ENCODE measurements at regions not wholly inside any gene's neighbourhood (a gene's known extent, or its start where the extent isn't known, plus 50 kb on each side); places are given as distances from the start of the nearest gene placed in this dataset.

DNA sequence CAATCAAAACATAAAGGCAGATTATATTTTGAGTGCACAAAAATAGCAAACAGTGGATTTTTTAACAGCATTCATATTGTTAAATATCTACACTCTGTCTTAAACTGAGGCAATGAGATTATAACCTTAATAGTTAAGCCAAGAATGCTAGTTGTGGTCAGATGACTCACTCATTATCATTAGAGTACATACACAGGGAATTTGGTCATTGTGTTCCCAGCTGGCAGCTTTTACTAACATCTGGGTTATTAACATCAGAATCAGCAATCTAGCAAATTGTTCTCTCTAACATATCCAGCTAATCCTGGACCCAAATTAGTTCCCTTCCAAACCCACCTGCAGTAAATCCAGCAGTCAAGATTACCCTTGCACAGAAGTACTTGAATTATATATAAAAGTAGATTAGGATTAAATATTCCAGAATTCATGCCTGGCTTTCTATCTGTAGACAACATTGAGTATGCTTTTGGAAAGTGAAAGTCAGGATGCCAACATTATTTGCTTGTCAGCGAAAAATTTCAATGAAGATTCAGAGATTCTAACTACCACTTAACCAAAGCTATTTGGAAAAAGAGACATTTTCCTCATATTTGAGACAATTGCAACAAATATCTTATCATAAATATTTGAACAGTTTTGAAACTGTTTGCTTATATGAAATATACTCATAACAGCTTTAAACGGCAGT is 1035.6 kb upstream of the PHF14 start:
- no peak overlapping the region for H3K9ac ChIP-seq (ENCODE audit: low read depth, low read length)
- H2BK5ac ChIP-seq (ENCODE audit: low read depth, low read length, poor library complexity, severe bottlenecking), result no peak overlapping the region
- no TSS peak for BruUV-seq (replicated peaks)
- H3K4me3 ChIP-seq (ENCODE audit: insufficient read depth, low read depth, low read length), result no peak overlapping the region
- no peaks in the 10 kb centered on the region for H3K36me3 ChIP-seq (ENCODE audit: control insufficient read depth, insufficient read depth, low read length)
- no peak overlapping the region for H3K4me2 ChIP-seq (ENCODE audit: low read depth, low read length)
- H3K27me3 ChIP-seq (ENCODE audit: control insufficient read depth, insufficient read depth, low read length), result no peaks in the 10 kb centered on the region
- H3K23ac ChIP-seq (ENCODE audit: low read depth, low read length), result no peak overlapping the region
- in situ Hi-C loops (cut with MboI; ENCODE audit: low sequenced_read_pairs) (no loop called here), intact Hi-C loops (cut with micrococcal nuclease) (no loop called here), dilution Hi-C loops (cut with HindIII; ENCODE audit: low sequenced_read_pairs, unreplicated experiment) (no loop called here)
- H3K9me3 ChIP-seq (ENCODE audit: control insufficient read depth, insufficient read depth, low read length), result no peaks in the 10 kb centered on the region
- H4K5ac ChIP-seq (ENCODE audit: low read depth, low read length), result no peak overlapping the region
- TF ChIP-seq FOS (IDR thresholded peaks at IDR 0.05; ENCODE audit: low read depth, low read length) (no peak), MXI1 (IDR thresholded peaks at IDR 0.05; ENCODE audit: borderline replicate concordance, low read depth, low read length) (no peak), CEBPB (IDR thresholded peaks at IDR 0.05; ENCODE audit: low read depth, low read length) (no peak), MAFK (IDR thresholded peaks at IDR 0.05; ENCODE audit: low read depth, low read length) (peak; percentile 39; the same call in 1 of the 2 replicates), SMC3 (IDR thresholded peaks at IDR 0.05; ENCODE audit: low read depth, low read length) (no peak), CHD1 (IDR thresholded peaks at IDR 0.05; ENCODE audit: low read depth, low read length) (no peak), NFE2L2 (IDR thresholded peaks at IDR 0.05; ENCODE audit: low read depth, low read length) (no peak), RAD21 (IDR thresholded peaks at IDR 0.05; ENCODE audit: low read length) (no peak)
- TF ChIP-seq, protein P1, sequence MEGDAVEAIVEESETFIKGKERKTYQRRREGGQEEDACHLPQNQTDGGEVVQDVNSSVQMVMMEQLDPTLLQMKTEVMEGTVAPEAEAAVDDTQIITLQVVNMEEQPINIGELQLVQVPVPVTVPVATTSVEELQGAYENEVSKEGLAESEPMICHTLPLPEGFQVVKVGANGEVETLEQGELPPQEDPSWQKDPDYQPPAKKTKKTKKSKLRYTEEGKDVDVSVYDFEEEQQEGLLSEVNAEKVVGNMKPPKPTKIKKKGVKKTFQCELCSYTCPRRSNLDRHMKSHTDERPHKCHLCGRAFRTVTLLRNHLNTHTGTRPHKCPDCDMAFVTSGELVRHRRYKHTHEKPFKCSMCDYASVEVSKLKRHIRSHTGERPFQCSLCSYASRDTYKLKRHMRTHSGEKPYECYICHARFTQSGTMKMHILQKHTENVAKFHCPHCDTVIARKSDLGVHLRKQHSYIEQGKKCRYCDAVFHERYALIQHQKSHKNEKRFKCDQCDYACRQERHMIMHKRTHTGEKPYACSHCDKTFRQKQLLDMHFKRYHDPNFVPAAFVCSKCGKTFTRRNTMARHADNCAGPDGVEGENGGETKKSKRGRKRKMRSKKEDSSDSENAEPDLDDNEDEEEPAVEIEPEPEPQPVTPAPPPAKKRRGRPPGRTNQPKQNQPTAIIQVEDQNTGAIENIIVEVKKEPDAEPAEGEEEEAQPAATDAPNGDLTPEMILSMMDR (conservative IDR thresholded peaks at IDR 0.05; ENCODE audit: low read depth, low read length), result no peak
- no peaks in the 10 kb centered on the region for H4K20me1 ChIP-seq (ENCODE audit: insufficient read depth, low read length)
- H3K79me1 ChIP-seq (ENCODE audit: low read depth in 1 of 2, low read length in 2 of 2), result no peaks in the 10 kb centered on the region
- H2BK20ac ChIP-seq (ENCODE audit: low read depth, low read length), result no peak overlapping the region
- POLR2A ChIA-PET (ENCODE audit: unreplicated experiment), result no interaction called here
- no peak overlapping the region for H3K27ac ChIP-seq (ENCODE audit: insufficient read depth, low read length)
- no peak overlapping the region for H3K14ac ChIP-seq (replicated peaks; ENCODE audit: low read depth, low read length)
- no peak overlapping the region for H3K56ac ChIP-seq (ENCODE audit: extremely low read depth, insufficient read depth, low read length)
- H2AFZ ChIP-seq (replicated peaks; ENCODE audit: low read length, poor library complexity), result no peak overlapping the region
- DNase-seq (no peak), ATAC-seq (ENCODE audit: low read depth) (no peak)
- no peak overlapping the region for H4K91ac ChIP-seq (ENCODE audit: insufficient read depth, low read depth, low read length)
- WGBS, 2 experiments (ENCODE audit: extremely low coverage in 2 of 2, insufficient read length in 1 of 2), result no CpG with 5 or more reads among the region's 2 CpGs
- no peak overlapping the region for H3K18ac ChIP-seq (ENCODE audit: low read depth, low read length)
- no peaks in the 10 kb centered on the region for H3K4me1 ChIP-seq (ENCODE audit: control insufficient read depth, insufficient read depth, low read length)
- no peak overlapping the region for H2BK120ac ChIP-seq (ENCODE audit: low read depth, low read length)
- no peak overlapping the region for H2AK9ac ChIP-seq (replicated peaks; ENCODE audit: low read depth, low read length, poor library complexity)
- H2BK15ac ChIP-seq (ENCODE audit: low read depth, low read length), result no peak overlapping the region
- no peak overlapping the region for H4K8ac ChIP-seq (ENCODE audit: low read depth in 2 of 2, low read length in 2 of 2)
- CTCF ChIA-PET, result no interaction called here
- H3K4ac ChIP-seq (ENCODE audit: low read depth, low read length), result no peak overlapping the region
- H3K9me1 ChIP-seq (ENCODE audit: insufficient read depth, low read length), result no peaks in the 10 kb centered on the region
- no peak overlapping the region for H2AK5ac ChIP-seq (ENCODE audit: low read depth, low read length)

Measured in IMR-90 (cell line).